Testis (tissue), 2 donors: ENCODE measurements at regions not wholly inside any gene's neighbourhood (a gene's known extent, or its start where the extent isn't known, plus 50 kb on each side); places are given as distances from the start of the nearest gene placed in this dataset.

ENCODE experiments used
- DNase-seq: peaks from one replicate; pipeline ENCODE4 v3.0.0-alpha.2; 2019
- H3K27ac ChIP-seq, 2 donors: fragments of 200-600 bp; sonication (generic); one replicate each; pipeline ENCODE4 v1.5.1; 2019
- H3K27me3 ChIP-seq: fragments of 200-600 bp; sonication (generic); one replicate; pipeline ENCODE4 v1.5.1; 2019
- H3K36me3 ChIP-seq: fragments of 200-600 bp; sonication (generic); one replicate; pipeline ENCODE4 v1.5.1; 2017; ENCODE audit warnings: low read depth; ENCODE audit errors: missing control alignments
- H3K4me1 ChIP-seq: fragments of 200-600 bp; sonication (generic); one replicate; pipeline ENCODE4 v1.5.1; 2019
- H3K4me3 ChIP-seq, 2 donors: fragments of 200-600 bp; sonication (generic); one replicate each; pipeline ENCODE4 v1.5.1; 2017 to 2019
- H3K9me3 ChIP-seq: fragments of 200-600 bp; sonication (generic); one replicate; pipeline ENCODE4 v1.5.1; 2017
- CTCF ChIP-seq, 3 experiments: fragments of 450-650 bp in 2 of 3; fragments of 200-600 bp in 1 of 3; sonication (generic) in 1 of 3; IDR thresholded peaks; one replicate each; pipeline ENCODE4 v1.5.1; 2016 to 2019; ENCODE audit warnings: antibody characterized with exemption in 3 of 3, mild to moderate bottlenecking in 2 of 3, moderate library complexity in 1 of 3
- POLR2A ChIP-seq: fragments of 450-650 bp; IDR thresholded peaks from one replicate; pipeline ENCODE4 v1.6.1; 2017; ENCODE audit warnings: antibody characterized with exemption, mild to moderate bottlenecking, moderate library complexity
- WGBS, 2 donors: methylation state at CpG; one replicate each; pipeline ENCODE4 v1.1.5; 2018; 5-methylcytosine and 5-hydroxymethylcytosine counted together
- intact Hi-C: fragments of 100-400 bp; cut with DNase I; formaldehyde crosslinking; loops from one replicate; pipeline ENCODE4 v1.15.1; 2023; ENCODE audit warnings: low total_unique reads

GRCh38 chr13:91280801-91281200 lies 66.7 kb upstream of the MIR17HG start:
- H3K36me3 ChIP-seq: no peaks in the 10 kb centered on the region
- no peaks in the 10 kb centered on the region for H3K9me3 ChIP-seq
- no peak overlapping the region for H3K27ac ChIP-seq
- H3K4me3 ChIP-seq: no peak overlapping the region
- DNase-seq: no peak
- intact Hi-C loops: no loop called here
- H3K27me3 ChIP-seq: no peaks in the 10 kb centered on the region
- no peaks in the 10 kb centered on the region for H3K4me1 ChIP-seq
- TF ChIP-seq CTCF (IDR thresholded peaks at IDR 0.05) (no peak), POLR2A (no peak)
- 57 to 63% methylated on average over 2 of the region's 2 CpGs for WGBS, 2 donors

- TF ChIP-seq POLR2A (no peak), CTCF (IDR thresholded peaks at IDR 0.05) (no peak)
Measured at GRCh38 chr13:91284335-91284734, 63.2 kb upstream of the MIR17HG start.

GRCh38 chr13:91286317-91286716 lies 61.2 kb upstream of the MIR17HG start:
- TF ChIP-seq CTCF (IDR thresholded peaks at IDR 0.05): no peak
- TF ChIP-seq POLR2A: no peak
- Histone ChIP-seq H3K27me3 (no peaks in the 10 kb centered on the region), H3K9me3 (no peaks in the 10 kb centered on the region), H3K36me3 (no peaks in the 10 kb centered on the region), H3K27ac (no peak overlapping the region), H3K4me3 (no peak overlapping the region), H3K4me1 (no peaks in the 10 kb centered on the region)
- DNase-seq: no peak
- 94 to 95% methylated on average over 1 of the region's 1 CpG for WGBS, 2 donors
- intact Hi-C loops: no loop called here

More at GRCh38 chr13:91284335-91284734, 63.2 kb upstream of the MIR17HG start:
- Histone ChIP-seq H3K4me1 (no peaks in the 10 kb centered on the region), H3K9me3 (no peaks in the 10 kb centered on the region), H3K27me3 (no peaks in the 10 kb centered on the region), H3K27ac (no peak overlapping the region), H3K4me3 (no peak overlapping the region), H3K36me3 (no peaks in the 10 kb centered on the region)
- intact Hi-C loops: no loop called here
- WGBS, 2 donors: 70 to 82% methylated on average over 10 of the region's 10 CpGs
- no peak for DNase-seq

GRCh38 chr13:91291078-91291477 lies 56.4 kb upstream of the MIR17HG start:
- Histone ChIP-seq H3K36me3 (no peaks in the 10 kb centered on the region), H3K9me3 (no peaks in the 10 kb centered on the region), H3K27ac (no peak overlapping the region), H3K27me3 (no peaks in the 10 kb centered on the region), H3K4me3 (no peak overlapping the region), H3K4me1 (no peaks in the 10 kb centered on the region)
- 85 to 95% methylated on average over 2 of the region's 2 CpGs for WGBS, 2 donors
- DNase-seq: no peak
- TF ChIP-seq CTCF (IDR thresholded peaks at IDR 0.05) (no peak), POLR2A (no peak)
- intact Hi-C loops: no loop called here

GRCh38 chr13:91292630-91293221 lies 54.8 kb upstream of the MIR17HG start:
- Histone ChIP-seq H3K27ac (no peak overlapping the region), H3K9me3 (no peaks in the 10 kb centered on the region), H3K36me3 (no peaks in the 10 kb centered on the region), H3K27me3 (no peaks in the 10 kb centered on the region), H3K4me1 (no peaks in the 10 kb centered on the region), H3K4me3 (no peak overlapping the region)
- 52 to 65% methylated on average over 7 of the region's 7 CpGs for WGBS, 2 donors
- DNase-seq: no peak
- intact Hi-C loops: no loop called here
- TF ChIP-seq CTCF (IDR thresholded peaks at IDR 0.05): no peak
- TF ChIP-seq POLR2A: no peak
